Right ventricle myocardium inferior (tissue), 1 donor: ENCODE measurements at regions not wholly inside any gene's neighbourhood (a gene's known extent, or its start where the extent isn't known, plus 50 kb on each side); places are given as distances from the start of the nearest gene placed in this dataset.
"Not testable (repeated sequence)": the region's sequence is repeated elsewhere in the genome, so short reads cannot be mapped to it uniquely, and the experiment has no call there.

ENCODE experiments used
- ATAC-seq: fragments of 200-7000 bp; cut with Tn5 transposase; one replicate; pipeline ENCODE4 v1.9.1; 2020; ENCODE audit warnings: mild to moderate bottlenecking, moderate library complexity
- DNase-seq: peaks from one replicate; pipeline ENCODE4 v3.0.0; 2021; ENCODE audit errors: missing footprints
- intact Hi-C: fragments of 100-400 bp; cut with DNase I; formaldehyde crosslinking; loops from one replicate; pipeline ENCODE4 v1.11.0; 2022
- donor health status: DM: no; HTN: yes; CAD: no; lungs with severe emphysema.

DNA sequence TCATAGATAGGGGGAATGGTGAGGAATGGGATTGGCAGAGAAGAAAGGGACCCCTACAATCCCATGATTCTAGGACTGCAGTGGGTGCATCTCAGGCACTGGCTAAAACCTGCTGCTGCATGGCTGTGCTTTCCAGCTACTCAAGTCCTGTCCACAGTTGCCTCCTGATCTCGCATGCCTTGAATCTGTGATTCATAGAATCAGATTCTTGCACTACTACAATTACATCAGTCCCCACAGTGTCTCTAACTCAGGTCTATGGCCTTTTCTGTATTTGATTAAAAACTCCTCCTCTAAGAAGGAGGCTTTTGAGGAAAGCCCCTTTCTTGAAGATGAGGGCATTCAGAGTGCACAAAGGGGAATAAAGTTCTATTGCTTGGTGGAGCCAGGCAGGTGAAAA lies 117.4 kb downstream of the LRATD1 start:
- ATAC-seq (no peak), DNase-seq (no peak)
- intact Hi-C loops = no loop called here

DNA sequence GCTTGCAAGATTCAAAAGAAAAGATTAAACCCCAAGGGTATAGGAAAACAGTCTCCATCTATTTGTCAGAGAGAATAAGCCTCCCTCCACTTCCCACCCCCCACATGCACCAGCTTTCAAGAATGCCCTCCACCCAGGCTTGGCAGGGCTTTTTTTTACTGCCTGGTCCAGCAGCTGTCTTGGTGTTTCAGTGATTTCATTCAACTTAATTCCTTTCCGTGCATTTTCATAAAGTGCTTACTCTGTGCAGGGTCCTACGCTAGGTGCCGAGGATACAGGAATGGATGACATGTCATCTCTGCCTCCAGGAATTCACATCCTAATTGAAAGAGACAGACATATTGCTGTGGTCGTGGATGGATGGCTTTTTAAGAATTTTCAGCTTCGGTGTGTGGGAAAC lies 117.9 kb downstream of the LRATD1 start:
- ATAC-seq = no peak
- intact Hi-C loops = no loop called here
- no peak for DNase-seq

DNA sequence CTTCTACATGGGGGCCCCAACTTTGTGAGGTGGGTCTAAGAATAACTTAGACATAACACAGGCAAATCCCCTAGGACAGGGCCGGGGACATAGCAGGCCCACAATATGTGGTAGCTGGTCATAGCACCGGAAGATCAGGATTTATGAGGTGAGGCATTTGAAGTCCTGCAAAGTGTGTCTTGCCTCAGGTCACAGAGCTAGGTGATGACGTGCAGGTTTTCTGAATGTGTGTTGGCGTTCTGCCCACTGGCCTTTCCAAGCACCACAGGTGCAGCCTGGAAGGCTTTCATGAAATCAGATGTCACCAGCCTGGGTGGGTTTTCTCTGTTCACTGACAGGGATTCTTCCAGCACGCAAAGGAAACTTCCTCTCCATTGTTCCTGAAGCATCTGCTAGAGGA lies 119.1 kb downstream of the LRATD1 start:
- DNase-seq (no peak), ATAC-seq (no peak)
- intact Hi-C loops = no loop called here

DNA sequence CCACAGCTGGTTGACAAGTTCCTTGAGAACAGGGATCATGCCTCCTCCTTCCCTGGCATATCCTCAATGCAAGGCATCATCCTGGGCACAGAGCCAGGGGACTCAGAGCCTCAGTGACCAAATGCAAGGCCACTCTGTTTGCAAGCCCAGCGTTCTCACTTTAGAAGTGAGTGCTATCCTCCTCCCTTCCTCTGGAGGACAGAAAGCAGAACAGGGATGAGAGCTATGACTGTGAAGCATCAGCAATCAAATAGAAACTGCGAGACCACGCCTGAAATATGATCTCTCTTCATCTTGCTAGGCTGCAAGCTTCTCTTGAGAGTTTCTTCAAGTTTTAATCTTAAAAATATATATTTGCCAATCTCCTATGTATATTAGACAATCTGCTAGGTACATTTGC lies 119.8 kb downstream of the LRATD1 start:
- ATAC-seq = no peak
- intact Hi-C loops = no loop called here
- DNase-seq = no peak

DNA sequence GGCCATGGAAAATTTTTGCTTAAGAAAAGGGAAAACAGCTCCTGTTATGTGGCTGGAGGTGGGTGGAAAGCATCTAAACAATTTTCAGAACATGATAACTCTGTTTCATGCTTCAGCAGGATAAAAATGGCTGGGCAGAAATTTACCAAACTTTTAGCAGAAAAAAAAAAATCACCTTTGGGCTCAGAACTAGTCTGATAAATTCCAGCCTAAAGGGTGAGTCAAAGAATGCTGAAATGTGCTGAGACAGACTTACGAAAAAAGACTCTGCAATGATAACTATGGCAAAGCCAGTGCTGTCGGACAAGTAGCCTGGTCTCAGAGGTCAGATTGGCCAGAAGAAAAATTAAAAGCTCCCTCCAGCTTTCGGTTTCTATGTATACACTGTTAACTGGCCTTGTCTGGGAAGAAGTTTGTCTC lies 123.6 kb downstream of the LRATD1 start:
- intact Hi-C loops = no loop called here
- DNase-seq = no peak
- ATAC-seq = no peak

DNA sequence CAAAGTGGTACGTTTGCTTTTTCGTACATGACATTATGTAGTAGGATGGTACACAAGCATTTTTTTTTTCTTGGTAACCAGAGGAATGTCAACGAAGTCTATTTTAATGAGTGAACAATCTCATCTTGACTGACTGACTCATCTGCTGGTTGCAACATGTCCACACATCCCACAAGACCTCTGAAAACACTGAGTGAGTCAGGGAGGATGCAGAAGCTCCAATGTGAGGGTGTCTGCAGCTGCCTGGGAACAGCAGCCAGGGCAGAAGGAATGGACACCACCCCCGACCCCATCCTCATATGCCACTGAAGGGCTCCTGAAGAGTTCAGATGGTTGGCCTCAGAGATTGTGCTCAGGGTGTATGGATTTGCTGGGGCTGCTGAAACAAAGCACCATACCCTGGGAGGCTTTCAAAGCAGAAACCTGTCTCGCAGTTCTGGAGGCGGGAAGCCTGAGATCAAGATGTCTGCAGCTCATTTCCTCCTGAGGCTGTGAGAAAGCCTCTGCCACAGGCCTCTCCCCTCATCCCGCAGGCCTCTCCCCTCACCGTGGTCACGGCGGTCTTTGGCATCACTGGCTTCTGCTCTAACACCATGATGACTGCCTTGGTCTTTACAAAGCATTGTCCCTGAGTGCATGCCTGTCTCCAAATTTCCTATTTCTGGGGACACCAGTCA lies 124.6 kb downstream of the LRATD1 start:
- DNase-seq = no peak
- intact Hi-C loops = no loop called here
- ATAC-seq = no peak

DNA sequence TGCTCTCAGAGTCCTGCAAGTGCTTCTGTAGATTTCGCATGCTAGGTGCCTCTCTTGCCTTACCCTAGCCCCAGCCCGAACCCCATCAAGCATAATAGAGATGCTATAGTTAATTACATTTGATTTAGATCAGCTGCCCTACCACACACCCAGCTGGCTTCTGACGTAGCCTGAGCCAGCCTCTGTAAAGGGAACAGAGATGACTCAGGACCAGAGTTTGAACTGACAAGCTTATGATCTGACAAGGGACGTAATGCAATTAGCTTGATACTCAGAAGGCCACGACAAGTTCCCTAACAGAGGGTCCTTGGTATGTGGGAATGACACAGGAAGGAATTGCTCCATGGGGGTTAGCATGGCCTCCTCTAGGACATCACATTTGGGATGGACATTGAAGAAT lies 126.6 kb downstream of the LRATD1 start:
- intact Hi-C loops = no loop called here
- no peak for DNase-seq
- no peak for ATAC-seq

DNA sequence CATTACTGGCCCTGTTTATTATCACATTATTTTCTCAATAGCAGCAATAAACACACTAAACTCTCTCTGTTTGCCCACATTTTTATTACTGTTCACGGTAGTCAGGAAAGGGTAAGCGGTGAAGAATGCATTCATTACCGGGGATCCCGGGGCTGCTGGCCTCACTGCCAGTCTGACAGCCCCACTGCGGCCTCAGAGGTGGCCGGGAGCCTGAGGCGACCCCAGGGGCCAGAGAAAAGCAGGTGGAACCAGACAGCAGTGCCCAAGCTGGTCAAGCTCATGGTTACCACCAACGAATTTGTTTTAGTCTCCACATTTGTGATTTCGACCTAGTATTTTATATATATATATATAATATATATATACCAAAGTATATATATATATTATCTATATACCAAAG lies 127.7 kb downstream of the LRATD1 start:
- ATAC-seq = no peak
- intact Hi-C loops = no loop called here
- no peak for DNase-seq

DNA sequence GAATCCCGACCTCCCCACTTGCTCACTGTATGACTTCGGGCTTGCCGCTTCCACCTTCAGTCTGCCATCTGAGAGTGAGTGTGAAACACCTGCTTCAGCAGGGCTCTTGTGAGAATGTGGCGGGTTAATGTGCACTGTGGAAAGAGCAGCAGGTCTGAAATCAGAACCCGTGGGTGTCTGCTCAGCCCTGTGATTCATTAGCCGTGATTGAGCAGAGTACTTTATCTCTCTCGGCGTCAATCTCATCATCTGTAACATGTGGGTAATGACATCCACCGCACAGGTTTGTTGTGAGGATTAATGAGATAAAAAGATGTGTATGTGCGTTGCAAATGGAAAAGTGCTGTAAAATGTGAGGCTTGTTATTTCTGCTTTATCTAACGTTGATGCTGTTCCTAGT lies 128.6 kb downstream of the LRATD1 start:
- intact Hi-C loops = no loop called here
- ATAC-seq = no peak

DNA sequence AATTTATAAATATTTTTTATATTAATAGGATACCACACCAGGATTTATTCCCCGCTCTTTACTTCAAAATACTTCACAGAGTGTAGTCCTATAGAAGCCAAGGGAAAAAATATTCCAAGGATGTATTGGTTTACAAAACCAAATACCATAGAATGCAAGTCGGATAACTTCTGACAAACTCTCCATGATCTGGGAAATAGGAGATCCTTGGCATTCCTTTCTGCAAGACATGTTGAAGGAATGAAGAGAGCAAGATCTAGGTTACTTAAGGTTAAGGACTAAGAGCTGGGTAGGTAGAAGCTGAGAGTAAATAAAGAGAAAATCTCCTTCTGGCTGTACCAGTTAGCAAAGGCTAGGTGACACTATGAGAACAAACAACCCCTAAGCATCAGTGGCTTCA lies 141.2 kb downstream of the LRATD1 start:
- DNase-seq (no peak), ATAC-seq (no peak)
- intact Hi-C loops = no loop called here

More for the DNA sequence above, 128.6 kb downstream of the LRATD1 start:
- no peak for DNase-seq

DNA sequence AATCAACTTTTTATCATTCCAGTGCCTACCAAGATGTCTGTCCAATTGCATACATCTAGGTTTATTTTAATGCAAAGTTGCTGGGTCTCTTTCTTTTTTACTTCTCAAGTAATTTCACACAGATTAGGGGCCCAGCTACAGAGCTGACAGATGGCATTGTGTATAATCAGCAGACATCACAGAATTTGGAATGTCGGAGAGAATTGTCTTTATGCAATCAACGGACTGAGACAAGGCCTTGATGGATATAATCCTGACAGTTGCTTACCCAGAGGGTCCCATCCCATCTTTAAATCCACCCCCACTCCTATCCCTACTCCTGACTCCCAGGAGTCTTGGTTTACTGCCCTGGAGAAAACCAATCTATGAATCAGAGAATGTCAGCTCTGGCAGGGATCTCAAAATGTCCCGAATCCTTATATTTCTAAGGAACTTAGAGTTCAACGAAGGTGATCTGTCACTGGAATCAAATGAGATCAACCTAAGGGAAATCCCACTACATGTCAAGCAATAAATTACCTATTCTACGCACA lies 142.0 kb downstream of the LRATD1 start:
- DNase-seq = no peak
- no peak for ATAC-seq
- intact Hi-C loops = no loop called here

DNA sequence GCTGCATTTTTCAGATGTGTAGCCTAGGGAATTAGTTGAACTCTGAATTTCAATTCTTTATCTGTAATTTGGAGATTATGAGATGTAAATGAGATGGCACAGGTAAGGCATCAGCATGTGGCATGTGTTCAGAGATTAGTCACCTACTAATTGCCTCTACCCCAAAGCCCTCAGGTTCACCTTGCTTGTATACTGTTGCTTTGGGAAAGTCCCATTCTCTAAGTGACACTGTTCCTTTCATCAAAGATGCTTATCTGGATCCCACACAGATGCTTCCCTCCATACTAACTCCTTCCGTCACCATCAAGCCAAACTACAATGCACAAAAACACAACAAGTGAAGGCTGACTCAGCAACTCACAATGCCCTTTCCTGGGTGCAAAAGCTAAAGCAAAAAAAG lies 143.7 kb downstream of the LRATD1 start:
- DNase-seq = no peak
- no peak for ATAC-seq
- intact Hi-C loops = no loop called here

DNA sequence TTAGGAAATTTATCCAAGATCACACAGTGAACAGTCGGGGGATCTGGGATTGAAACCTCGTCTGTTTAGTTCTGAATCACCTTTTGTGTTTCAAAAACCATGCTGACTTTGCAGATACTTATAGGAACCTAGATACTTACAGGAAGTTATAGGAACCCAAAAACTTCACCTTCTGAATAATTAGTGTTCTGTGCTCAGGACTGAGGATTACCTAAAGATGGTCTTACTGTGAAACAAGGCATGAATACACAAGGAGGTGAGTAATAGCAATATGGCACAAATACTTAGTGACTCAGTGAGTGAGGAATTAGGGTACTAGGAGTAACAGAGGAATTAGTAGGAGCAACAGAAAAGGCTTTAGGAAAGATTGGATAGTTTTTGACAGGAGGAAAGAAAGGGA lies 145.5 kb downstream of the LRATD1 start:
- ATAC-seq = no peak
- no peak for DNase-seq
- intact Hi-C loops = no loop called here

DNA sequence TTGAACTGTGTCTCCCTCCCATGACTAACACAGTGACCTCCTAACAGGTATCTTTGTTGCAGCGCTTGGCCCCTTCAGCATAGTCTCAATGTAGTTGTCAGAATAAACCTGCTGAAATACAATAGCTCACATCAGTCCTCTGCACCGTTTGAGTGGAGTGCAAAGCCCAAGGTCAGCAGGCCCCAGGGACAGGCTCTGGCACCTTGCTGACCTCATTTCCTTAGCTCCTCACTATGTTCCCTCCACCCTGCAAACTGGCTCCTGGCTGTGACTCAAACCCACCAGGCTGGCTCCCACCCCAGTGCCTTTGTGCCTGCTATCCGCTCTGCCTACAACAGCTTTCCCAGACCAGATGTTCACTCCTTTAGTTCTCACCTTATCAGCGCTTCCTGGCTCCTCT lies 146.7 kb downstream of the LRATD1 start:
- intact Hi-C loops = no loop called here
- ATAC-seq = no peak

DNA sequence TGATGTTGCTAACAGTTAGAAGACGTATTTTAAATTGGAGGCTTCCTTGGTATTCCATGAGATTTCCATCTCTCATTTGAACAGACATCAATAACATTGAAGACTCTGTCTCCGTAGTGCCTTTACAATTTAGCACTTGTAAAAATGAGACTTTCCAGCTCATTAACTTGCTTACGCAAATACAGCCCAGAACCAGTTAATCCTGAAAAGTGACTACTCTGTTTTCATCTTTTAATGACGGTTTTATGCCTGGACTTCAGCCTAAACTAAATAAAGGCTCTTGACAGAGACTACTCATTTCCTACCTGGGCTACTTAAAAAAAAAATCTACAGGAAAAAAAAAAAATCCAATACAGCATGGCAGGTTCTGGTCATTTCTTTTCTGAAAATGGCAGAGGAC lies 148.6 kb downstream of the LRATD1 start:
- DNase-seq (no peak), ATAC-seq (no peak)
- intact Hi-C loops = no loop called here

More for the DNA sequence above, 146.7 kb downstream of the LRATD1 start:
- DNase-seq = no peak

DNA sequence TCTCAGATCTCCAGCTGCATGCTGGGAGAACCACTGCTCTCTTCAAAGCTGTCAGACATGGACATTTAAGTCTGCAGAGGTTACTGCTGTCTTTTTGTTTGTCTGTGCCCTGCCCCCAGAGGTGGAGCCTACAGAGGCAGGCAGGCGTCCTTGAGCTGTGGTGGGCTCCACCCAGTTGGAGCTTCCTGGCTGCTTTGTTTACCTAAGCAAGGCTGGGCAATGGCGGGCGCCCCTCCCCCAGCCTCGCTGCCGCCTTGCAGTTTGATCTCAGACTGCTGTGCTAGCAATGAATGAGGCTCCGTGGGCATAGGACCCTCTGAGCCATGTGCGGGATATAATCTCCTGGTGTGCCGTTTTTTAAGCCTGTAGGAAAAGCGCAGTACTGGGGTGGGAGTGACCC lies 156.3 kb downstream of the LRATD1 start:
- intact Hi-C loops, DNase-seq, ATAC-seq: not testable (repeated sequence)

DNA sequence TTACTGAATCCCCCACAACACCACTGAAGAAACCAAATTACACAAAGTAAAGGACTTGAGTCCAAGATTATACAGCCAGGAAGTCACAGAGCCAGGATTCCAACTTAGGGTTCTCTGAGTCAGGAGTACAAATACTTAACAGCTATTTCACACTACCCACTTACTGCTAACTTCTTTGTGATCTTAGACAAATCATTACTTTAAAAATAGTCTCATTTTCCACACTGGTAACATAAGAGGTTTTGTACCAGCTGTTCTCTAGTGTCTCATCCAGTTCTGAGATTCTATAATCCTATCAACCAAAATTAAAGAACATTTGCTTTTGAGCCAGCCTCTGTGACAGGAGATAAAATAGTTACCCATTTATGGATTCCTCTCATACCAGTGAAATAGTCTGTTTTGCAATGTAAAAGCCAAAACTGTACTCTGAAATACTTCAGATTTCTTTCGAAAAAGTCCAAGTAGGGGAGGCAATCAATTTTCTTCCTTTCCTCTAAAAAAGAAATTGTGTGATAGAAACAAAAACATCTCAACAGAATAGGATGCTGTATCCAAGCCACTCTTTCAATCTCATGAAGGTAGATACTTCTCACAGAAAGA lies 157.6 kb downstream of the LRATD1 start:
- ATAC-seq (no peak), DNase-seq (no peak)
- intact Hi-C loops = no loop called here

DNA sequence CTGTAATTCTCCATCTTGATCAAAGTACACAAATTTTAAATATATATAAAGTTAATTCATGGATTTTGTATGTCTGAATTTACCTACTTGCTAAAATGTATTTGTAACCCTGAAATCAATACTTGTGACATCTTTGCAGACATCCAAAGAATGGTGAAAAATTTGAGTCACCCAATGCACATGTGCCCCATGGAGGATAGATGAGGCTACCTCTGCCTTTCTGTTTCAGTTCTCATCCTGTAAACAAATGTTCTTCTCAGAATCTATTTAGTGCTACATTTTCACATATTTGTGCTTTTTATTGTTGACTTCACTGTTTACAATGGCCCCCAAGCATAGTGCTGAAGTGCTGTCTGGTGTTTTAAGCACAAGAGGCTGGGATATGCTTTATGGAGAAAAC lies 171.5 kb downstream of the LRATD1 start:
- no peak for DNase-seq
- ATAC-seq = no peak
- intact Hi-C loops = no loop called here

DNA sequence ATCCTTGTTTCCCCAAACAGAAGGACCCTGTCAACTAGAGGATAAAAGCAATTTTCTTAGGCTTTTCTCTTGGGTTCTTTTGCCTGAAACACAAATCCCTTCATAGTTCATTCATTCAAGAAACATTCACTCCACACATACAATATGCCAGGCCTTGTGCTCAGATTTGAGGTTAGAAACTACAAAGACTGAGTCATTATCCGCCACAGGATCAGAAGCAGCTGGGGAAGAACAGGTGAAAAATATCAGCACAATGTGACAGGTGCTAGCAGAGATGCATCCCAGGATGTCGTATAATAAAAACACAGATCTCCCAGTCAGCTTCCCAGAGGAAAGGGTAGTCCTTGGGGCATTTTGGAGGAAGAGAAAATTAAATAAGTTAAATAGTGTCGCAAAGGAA lies 172.4 kb downstream of the LRATD1 start:
- DNase-seq (no peak), ATAC-seq (no peak)
- intact Hi-C loops = no loop called here

DNA sequence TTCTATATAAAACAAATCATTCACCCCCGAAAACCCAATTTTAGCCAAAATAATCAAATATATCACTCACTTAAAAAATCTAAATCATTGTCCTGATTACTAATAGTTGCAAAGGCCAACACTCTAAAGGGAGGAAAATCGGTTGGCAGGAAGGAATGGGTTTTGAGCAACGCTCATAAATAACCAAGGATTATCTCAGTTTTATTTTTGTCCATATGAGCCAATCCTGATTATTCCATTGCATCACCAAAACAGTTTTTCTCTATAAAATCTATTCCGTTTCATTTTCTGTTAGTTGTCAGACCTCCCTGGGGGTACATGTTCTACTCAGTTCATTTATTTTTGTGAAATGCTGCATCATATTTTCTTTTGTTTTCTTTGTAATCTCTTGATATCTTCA lies 174.1 kb downstream of the LRATD1 start:
- intact Hi-C loops = no loop called here
- DNase-seq (no peak), ATAC-seq (no peak)

DNA sequence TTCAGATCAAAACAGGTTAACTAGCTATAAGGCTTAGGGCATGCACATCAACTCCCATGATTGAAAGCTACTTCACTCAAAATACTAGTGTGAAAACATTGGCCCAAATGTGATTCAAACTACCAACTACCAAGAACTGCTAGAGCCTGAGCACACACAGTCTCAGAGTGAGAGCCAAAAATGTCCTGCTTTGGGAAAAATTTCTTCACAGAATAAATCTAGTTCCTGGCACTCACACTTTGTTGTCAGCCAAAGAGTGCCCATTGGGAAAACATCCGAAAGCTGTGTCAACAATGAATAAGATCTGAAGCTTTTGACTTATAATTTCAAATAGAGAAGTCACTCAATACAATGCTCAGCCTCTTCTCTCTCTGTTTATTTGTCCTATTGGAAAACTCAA lies 182.7 kb downstream of the LRATD1 start:
- ATAC-seq (peak; percentile 54), DNase-seq (no peak)
- intact Hi-C loops = no loop called here
